Peyer's patch (tissue), 4 donors: ENCODE measurements at regions not wholly inside any gene's neighbourhood (a gene's known extent, or its start where the extent isn't known, plus 50 kb on each side); places are given as distances from the start of the nearest gene placed in this dataset.
A peak's percentile ranks its signal among the peaks of the same experiment; 100 is the strongest.

Experiments used
- DNase-seq, 3 donors: peaks; one replicate each; pipeline ENCODE4 v3.0.0-alpha.2; 2017 to 2019
- H3K27ac ChIP-seq, 4 donors: fragments of 200-600 bp; sonication (generic); one replicate each; pipeline ENCODE4 v1.5.1; 2016 to 2019
- H3K27me3 ChIP-seq, 2 donors: fragments of 200-600 bp; sonication (generic); one replicate each; pipeline ENCODE4 v1.5.1; 2019
- H3K36me3 ChIP-seq, 3 donors: fragments of 200-600 bp; sonication (generic); one replicate each; pipeline ENCODE4 v1.5.1; 2016 to 2019
- H3K4me1 ChIP-seq, 4 donors: fragments of 200-600 bp; sonication (generic); one replicate each; pipeline ENCODE4 v1.5.1; 2016 to 2019
- H3K4me3 ChIP-seq, 4 donors: fragments of 200-600 bp; sonication (generic); 1 replicate in 3 of 4; 2 replicates in 1 of 4; pipeline ENCODE4 v1.5.1; 2016 to 2019; ENCODE audit warnings: mild to moderate bottlenecking in 1 of 4
- H3K9me3 ChIP-seq, 4 donors: fragments of 200-600 bp; sonication (generic); one replicate each; pipeline ENCODE4 v1.5.1; 2016 to 2019; ENCODE audit warnings: mild to moderate bottlenecking in 1 of 4
- POLR2A ChIP-seq, 2 donors: fragments of 450-650 bp; IDR thresholded peaks; one replicate each; pipeline ENCODE4 v1.5.1; 2017; ENCODE audit warnings: antibody characterized with exemption in 2 of 2, mild to moderate bottlenecking in 2 of 2, moderate library complexity in 2 of 2
- small RNA-seq, 2 donors: library from RNA; depleted of rRNA; stranded (forward); fragments of <200 nt; gene quantifications; one replicate each; pipeline ENCODE3, GENCODE V24; 2016
- TF ChIP-seq, protein P1 (sequence below), 6 experiments: fragments of 450-650 bp in 4 of 6; fragments of 200-600 bp in 2 of 6; sonication (generic) in 1 of 6; IDR thresholded peaks; one replicate each; pipeline ENCODE4 v1.5.1; 2017 to 2019; ENCODE audit warnings: antibody characterized with exemption in 6 of 6, mild to moderate bottlenecking in 3 of 6, moderate library complexity in 1 of 6

DNA sequence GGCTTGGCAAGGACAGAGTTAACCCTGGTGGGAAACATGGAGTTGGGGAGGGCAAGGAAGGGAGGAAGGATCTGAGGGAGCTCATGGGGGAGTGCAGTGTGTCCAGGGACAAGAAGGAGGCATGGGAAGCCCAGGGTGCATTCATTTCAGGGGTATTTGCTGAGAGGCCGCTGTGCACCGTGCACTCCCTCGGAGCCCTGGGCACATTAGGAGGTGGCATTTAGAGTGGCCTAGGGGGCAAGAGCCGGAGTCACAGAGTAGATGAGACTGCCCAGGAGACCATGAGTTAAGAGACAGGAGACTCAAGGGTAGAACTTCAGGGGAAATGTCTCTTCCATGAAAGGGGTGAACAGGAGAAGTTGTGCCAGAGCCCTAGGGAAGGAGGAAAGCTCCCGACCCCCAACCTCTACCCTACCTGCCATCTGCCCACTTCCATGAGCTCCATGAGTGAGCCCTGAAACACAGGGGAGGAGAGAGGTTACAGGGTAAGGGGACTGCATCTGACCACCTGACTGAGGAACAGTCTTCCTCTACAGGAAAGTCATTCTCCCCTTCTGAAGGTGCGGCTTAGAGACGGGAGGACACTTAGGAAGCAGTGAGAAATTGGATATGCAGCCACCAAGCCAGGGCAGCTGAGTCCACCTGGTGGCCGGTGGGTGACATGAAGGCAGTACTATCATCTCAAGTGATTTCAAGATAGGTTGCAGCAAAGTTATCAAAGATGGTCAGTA, 58.5 kb upstream of the COPS8 start:
- H3K27me3 ChIP-seq = no peaks in the 10 kb centered on the region
- H3K4me3 ChIP-seq = no peak overlapping the region
- TF ChIP-seq, protein P1, sequence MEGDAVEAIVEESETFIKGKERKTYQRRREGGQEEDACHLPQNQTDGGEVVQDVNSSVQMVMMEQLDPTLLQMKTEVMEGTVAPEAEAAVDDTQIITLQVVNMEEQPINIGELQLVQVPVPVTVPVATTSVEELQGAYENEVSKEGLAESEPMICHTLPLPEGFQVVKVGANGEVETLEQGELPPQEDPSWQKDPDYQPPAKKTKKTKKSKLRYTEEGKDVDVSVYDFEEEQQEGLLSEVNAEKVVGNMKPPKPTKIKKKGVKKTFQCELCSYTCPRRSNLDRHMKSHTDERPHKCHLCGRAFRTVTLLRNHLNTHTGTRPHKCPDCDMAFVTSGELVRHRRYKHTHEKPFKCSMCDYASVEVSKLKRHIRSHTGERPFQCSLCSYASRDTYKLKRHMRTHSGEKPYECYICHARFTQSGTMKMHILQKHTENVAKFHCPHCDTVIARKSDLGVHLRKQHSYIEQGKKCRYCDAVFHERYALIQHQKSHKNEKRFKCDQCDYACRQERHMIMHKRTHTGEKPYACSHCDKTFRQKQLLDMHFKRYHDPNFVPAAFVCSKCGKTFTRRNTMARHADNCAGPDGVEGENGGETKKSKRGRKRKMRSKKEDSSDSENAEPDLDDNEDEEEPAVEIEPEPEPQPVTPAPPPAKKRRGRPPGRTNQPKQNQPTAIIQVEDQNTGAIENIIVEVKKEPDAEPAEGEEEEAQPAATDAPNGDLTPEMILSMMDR (IDR thresholded peaks at IDR 0.05) = peak in 5 of 6 experiments; percentile 63 to 96 (median 94)
- TF ChIP-seq POLR2A (IDR thresholded peaks at IDR 0.05) = no peak
- H3K4me1 ChIP-seq = peaks cover 0 to 8% (median 0%) of the 10 kb centered on the region in 4 donors
- H3K9me3 ChIP-seq = no peaks in the 10 kb centered on the region
- H3K36me3 ChIP-seq = no peaks in the 10 kb centered on the region
- peak; percentile 23 to 90 (median 80) for DNase-seq
- no peak overlapping the region for H3K27ac ChIP-seq

DNA sequence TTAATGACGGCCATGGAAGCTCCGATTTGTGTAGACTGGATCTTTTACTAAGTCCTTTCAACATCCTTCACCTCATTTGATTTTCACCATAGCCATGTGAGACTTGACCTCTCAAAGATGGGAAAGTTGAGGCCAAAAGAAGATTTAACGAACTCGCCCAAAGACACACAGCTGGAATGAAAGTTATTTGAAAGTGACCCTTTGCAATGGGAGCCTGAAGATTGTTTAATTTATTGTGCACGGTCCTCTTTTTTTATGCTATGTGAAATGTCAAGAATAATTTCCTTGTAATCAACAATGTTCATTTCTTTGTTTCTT, 58.0 kb upstream of the COPS8 start:
- no peaks in the 10 kb centered on the region for H3K27me3 ChIP-seq
- H3K27ac ChIP-seq = no peak overlapping the region
- no peaks in the 10 kb centered on the region for H3K36me3 ChIP-seq
- no peak overlapping the region for H3K4me3 ChIP-seq
- DNase-seq = no peak
- TF ChIP-seq POLR2A (IDR thresholded peaks at IDR 0.05) = no peak
- TF ChIP-seq, protein P1 (IDR thresholded peaks at IDR 0.05) = no peak
- peaks cover 0 to 8% (median 0%) of the 10 kb centered on the region in 4 donors for H3K4me1 ChIP-seq
- H3K9me3 ChIP-seq = no peaks in the 10 kb centered on the region

DNA sequence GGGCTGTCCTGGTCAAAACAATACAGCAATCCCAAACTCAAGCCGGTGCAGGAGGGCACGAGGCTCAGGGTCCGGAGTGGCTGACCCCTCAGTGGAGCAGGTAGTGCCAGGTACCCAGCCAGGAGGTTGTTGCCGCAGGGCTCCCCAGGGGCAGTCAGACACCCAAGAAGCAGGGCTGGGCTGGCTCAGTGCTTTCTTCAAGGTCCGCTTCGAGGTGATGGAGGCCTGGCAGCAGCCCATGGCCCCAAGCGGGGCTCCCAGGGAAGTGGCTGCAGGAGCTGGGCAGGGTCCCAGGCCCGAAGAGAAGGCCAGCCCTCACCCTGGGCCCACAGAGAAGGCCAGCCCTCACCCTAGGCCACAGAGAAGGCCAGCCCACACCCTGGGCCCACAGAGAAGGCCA, 55.3 kb upstream of the COPS8 start:
- no peak for TF ChIP-seq POLR2A (IDR thresholded peaks at IDR 0.05)
- H3K27ac ChIP-seq = no peak overlapping the region
- no peak for DNase-seq

DNA sequence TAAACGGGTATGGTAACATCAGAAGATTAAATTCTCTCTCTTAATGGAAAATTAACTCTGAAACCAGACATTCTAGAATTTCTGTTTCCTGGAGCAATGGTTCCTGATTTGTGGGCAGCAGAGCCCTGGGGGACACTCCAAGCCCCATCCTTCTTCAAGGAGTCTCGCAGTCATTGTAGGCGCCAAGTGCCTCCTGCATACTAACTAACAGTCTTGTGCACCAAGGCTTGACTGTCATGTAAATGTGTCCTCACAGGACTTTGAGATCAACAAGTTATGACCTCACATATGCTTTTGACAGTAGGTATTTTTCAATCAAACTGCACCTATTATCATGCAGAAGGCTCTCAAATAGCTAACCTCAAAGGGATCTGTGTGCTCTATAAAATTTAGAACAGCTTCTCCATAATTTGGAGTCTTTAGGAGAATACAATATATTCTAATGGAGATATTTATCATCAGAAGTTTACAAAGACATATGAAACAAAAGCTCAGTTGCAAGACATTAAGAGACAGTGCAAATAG, 52.1 kb upstream of the COPS8 start:
- Histone ChIP-seq H3K27me3 (no peaks in the 10 kb centered on the region), H3K27ac (no peak overlapping the region), H3K4me1 (no peaks in the 10 kb centered on the region), H3K36me3 (no peaks in the 10 kb centered on the region), H3K9me3 (no peaks in the 10 kb centered on the region), H3K4me3 (no peak overlapping the region)
- TF ChIP-seq, protein P1 (IDR thresholded peaks at IDR 0.05) = no peak
- no peak for TF ChIP-seq POLR2A (IDR thresholded peaks at IDR 0.05)
- no peak for DNase-seq

More for the DNA sequence above, 55.3 kb upstream of the COPS8 start:
- Histone ChIP-seq H3K4me3 (no peak overlapping the region), H3K9me3 (no peaks in the 10 kb centered on the region), H3K4me1 (peaks cover 0 to 6% (median 0%) of the 10 kb centered on the region in 4 donors), H3K27me3 (no peaks in the 10 kb centered on the region), H3K36me3 (no peaks in the 10 kb centered on the region)

DNA sequence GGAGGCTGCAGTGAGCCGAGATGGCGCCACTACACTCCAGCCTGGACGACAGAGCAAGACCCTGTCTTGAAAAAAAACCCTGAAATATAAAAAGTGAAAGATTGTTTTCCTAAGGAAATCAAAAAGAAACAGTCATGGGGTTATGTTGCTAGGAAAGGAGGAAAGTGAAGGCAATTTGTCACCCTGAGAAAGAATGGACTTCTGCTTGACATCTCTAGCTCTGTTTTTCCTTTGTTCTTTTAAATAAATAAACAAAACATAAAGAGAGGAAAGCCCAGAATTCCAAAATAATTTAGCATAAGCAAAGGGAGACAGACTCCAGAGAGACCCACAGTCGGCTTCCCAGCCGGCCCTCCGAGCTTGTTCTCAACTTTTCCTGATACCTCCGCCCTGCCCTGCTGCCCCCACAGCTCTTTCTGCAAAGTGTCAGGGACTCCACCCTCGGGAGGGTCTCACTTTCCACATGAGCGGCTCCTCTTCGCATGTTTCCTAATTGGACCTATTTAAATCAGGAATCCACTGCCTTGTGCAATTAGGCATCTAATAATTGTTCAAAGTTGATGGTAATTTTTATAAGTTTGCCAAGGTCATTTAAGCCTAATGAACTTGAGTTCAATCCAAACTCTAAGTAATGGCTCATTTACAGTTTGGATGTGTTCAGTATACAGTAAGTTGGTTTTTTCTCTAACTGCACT, 49.8 kb upstream of the COPS8 start:
- no peaks in the 10 kb centered on the region for H3K36me3 ChIP-seq
- H3K9me3 ChIP-seq = no peaks in the 10 kb centered on the region
- no peak for DNase-seq
- no peak for TF ChIP-seq POLR2A (IDR thresholded peaks at IDR 0.05)
- TF ChIP-seq, protein P1 (IDR thresholded peaks at IDR 0.05) = no peak
- H3K4me3 ChIP-seq = no peak overlapping the region
- no peaks in the 10 kb centered on the region for H3K4me1 ChIP-seq
- H3K27me3 ChIP-seq = no peaks in the 10 kb centered on the region
- no peak overlapping the region for H3K27ac ChIP-seq

Small RNA genes lying in the stretch of these regions (small RNA-seq; reads per million reads assigned to genes)
- 0 reads per million in 2 donors for gene RNU6-1051P
